Hematopoietic multipotent progenitor cell treated with erythropoietin and hydrocortisone succinate and interleukin-3 and kit ligand, for 8 days (in vitro differentiated cells): ENCODE measurements at regions not wholly inside any gene's neighbourhood (a gene's known extent, or its start where the extent isn't known, plus 50 kb on each side); places are given as distances from the start of the nearest gene placed in this dataset.
"Not testable (repeated sequence)": the region's sequence is repeated elsewhere in the genome, so short reads cannot be mapped to it uniquely, and the experiment has no call there.

ENCODE experiments used
- DNase-seq: peaks from one replicate; pipeline ENCODE4 v3.0.0-alpha.2; 2015

- not testable (repeated sequence) for DNase-seq
Observed at GRCh38 chr20:26373066-26373465, 676.4 kb upstream of the ZNF337 start.

GRCh38 chr20:26354511-26354910, 657.9 kb upstream of the ZNF337 start:
- no peak for DNase-seq

DNA sequence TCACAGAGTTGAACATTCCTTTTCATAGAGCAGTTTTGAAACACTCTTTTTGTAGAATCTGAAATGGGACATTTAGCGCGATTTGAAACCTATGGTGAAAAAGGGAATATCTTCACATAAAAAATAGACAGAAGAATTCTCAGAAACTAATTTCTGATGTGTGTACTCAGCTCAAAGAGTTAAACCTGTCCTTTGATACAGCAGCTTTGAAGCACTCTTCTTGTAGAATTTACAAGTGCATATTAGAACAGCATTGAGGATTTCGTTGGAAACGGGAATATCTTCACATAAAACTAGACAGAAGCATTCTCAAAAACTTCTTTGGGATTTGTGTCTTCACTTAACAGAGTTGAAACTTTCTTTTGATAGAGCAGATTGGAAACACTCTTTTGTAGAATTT, 650.7 kb upstream of the ZNF337 start:
- no peak for DNase-seq

- DNase-seq = not testable (repeated sequence)
Observed at GRCh38 chr20:26340460-26341065, 643.9 kb upstream of the ZNF337 start.

DNA sequence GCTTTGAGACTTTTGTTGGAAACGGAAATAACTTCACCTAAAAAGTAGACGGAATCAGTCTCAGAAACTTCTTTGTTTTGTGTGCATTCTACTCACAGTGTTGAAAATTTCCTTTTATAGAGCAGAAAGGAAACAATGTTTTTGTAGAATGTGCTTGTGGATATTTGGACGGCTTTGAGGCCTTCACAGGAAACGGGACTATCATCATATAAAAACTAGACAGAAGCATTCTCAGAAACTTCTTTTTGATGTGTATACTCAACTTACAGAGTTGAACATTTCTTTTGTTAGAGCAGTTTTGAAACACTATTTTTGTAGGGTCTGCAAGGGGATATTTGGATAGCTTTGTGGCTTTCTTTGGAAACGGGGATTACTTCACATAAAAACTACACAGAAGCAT, 627.5 kb upstream of the ZNF337 start:
- DNase-seq = no peak

DNA sequence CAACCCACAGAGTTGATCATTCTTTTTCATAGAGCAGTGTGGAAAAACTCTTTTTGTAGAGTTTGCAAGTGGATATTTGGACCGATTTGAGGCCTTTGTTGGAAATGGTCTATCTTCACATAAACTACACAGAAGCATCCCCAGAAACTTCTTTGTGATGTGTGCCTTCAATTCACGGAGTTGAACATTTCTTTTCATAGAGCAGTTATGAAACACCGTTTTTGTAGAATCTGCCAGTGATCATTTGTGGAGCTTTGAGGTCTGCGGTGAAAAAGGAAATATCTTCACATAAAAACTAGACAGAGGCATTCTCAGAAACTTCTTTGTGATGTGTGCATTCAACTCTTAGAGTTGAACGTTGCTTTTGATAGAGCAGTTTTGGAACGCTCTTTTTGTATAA, 618.4 kb upstream of the ZNF337 start:
- no peak for DNase-seq

DNA sequence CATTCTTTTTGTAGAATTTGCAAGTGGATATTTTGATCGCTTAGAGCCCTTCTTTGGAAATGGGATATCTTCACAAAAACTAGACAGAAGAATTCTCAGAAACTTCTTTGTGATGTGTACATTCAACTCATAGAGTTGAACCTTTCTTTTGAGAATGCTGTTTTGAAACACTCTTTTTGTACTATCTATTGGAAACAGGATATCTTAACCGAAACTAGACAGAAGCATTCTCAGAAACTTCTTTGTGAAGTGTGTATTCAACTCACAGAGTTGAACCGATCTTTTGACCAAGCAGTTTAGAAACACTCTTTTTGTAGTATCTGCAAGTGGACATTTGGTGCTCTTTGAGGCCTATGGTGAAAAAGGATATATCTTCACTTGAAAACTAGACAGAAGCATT, 613.1 kb upstream of the ZNF337 start:
- not testable (repeated sequence) for DNase-seq

GRCh38 chr20:26308961-26309360, 612.3 kb upstream of the ZNF337 start:
- DNase-seq = no peak

GRCh38 chr20:26295006-26295405, 598.4 kb upstream of the ZNF337 start:
- DNase-seq = no peak

DNA sequence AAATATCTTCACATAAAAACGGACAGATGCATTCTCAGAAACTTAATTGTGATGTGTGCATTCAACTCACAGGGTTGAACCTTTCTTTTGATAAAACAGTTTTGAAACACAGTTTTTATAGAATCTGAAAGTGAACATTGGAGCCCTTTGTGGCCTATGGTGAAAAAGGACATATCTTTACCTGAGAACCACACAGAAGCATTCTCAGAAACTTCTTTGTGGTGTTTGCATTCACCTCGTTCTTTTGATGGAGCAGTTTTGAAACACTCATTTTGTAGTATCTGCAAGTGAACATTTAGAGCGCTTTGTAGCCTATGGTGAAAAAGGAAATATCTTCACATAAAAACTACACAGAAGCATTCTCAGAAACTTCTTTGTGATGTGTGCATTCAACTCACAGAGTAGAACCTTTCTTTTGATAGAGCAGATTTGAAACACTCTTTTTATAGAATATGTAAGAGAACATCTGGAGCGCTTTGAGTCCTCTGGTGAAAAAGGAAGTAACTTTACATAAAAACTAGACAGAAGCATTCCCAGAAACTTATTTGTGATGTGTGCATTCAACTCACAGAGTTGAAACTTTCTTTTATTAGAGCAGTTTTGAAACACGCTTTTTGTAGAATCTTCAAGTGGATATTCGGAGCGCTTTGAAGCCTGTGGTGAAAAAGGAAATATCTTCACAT, 591.9 kb upstream of the ZNF337 start:
- not testable (repeated sequence) for DNase-seq

GRCh38 chr20:26279238-26279637, 582.6 kb upstream of the ZNF337 start:
- no peak for DNase-seq

GRCh38 chr20:26277339-26277738, 580.7 kb upstream of the ZNF337 start:
- DNase-seq = no peak

- DNase-seq = no peak
Observed at GRCh38 chr20:26276554-26277210, 580.0 kb upstream of the ZNF337 start.

DNA sequence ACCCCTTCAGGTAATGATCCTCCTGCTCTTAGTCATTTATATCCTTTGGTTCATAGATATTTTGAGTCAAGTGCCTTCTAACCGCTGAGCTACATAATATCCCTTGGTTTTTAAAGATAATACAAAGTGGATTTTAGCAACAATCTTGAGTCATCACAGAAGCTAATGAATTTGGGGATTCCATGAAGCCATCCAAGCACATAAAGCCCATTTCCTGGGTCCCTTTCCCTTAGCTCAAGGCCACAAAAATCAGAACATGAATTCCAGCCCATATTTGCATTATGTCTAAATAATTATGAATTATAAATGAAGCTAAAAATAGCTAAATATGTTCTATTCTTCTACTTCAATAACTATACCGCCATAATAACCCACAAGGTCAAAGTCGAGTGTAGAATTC, 572.1 kb upstream of the ZNF337 start:
- not testable (repeated sequence) for DNase-seq

- DNase-seq = not testable (repeated sequence)
Observed at GRCh38 chr20:26260925-26261324, 564.3 kb upstream of the ZNF337 start.

DNA sequence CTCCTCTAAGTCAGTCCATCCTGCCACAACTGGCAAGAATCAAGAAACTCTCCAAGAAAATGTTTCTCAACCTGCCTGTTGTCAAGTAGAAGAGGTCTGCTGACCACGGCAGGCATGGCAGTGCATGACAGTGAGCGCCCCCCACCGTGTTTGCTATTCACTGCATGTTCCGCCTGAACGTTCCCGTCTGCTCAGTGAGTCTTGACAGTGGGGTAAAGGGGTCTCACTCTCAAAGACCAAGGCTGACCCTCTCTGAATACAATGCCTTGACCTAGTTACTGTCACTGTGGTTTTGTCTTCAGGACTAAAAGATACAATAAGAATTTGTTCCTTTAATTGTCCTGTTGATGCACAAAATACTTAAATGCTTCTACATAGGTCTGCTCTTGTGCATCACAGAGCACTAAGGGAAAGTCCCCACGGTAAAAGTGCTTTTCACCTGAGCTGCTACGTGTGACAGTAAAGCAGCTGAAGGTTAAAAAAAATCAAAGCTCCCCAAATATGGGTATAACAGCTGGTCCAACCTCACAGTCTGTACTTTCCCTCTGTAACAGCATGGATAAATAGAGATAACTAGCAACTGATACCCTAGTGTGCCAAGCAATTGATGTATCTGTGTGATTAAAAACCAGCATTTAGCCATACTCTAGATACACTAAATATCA, 555.8 kb upstream of the ZNF337 start:
- not testable (repeated sequence) for DNase-seq

- DNase-seq = not testable (repeated sequence)
Observed at GRCh38 chr20:26251376-26251775, 554.7 kb upstream of the ZNF337 start.

- not testable (repeated sequence) for DNase-seq
Observed at GRCh38 chr20:26250249-26251114, 553.8 kb upstream of the ZNF337 start.

DNA sequence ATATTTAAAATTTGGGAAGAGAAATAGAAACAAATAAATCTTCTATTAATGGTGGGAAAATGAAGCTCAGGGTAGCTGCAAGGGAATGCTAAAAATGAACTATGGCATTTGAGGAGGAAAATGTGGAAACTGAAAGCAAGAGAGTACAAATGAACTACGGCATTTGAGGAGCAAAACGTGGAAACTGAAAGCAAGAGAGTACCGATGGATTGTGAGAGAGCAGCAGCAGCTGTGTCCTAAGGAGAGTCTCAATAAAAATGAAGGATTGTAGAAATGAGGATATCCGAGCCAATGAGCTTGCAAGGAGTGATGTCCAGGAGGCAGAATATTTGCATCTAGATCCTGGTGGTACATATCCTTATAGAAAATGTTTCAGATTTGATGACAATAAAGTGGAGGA, 547.1 kb upstream of the ZNF337 start:
- no peak for DNase-seq

GRCh38 chr20:26220609-26221008, 524.0 kb upstream of the ZNF337 start:
- DNase-seq = not testable (repeated sequence)

DNA sequence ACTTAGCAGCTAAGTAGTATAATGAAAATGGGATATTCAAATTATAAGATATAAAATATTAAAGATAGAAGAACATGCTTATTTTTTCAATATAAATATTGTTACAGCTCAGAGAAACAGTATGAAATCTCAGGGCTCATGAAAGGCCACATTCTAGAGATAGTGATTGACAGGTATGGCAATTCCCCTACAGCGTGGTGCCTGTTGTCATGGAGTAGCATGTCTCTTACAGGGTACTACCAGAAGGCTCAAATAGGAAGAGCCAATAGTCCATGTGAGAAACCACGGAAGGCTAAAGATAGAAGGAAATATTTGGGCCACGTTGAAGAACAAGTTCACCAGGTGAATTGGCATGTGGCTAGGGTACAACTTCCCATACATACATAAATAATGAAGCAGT, 522.9 kb upstream of the ZNF337 start:
- DNase-seq = not testable (repeated sequence)

DNA sequence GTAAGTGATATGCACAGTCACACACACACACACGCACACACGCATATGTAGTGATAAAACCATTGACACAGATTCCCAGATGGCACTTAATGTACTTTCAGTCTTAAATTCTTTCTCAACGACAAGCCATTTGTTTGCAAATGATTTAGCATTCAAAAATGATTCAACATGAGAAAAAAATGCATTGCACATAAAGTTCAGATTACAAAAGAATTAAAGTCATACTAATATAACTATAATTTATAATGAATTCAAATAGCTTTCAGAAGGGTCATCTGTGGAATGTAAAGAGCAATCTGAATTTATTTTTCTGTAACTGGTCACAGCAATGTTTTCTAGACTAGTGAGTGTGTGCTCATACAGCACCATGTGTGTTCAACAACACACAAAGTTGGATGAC, 521.6 kb upstream of the ZNF337 start:
- no peak for DNase-seq

- no peak for DNase-seq
Observed at GRCh38 chr20:26216025-26216424, 519.4 kb upstream of the ZNF337 start.
